A549 (cell line): ENCODE measurements at regions not wholly inside any gene's neighbourhood (a gene's known extent, or its start where the extent isn't known, plus 50 kb on each side); places are given as distances from the start of the nearest gene placed in this dataset.

Source experiments
- BHLHE40 ChIP-seq: IDR thresholded peaks from 2 replicates; pipeline ENCODE4 v1.6.1; 2012; ENCODE audit warnings: low read depth, low read length, inconsistent platforms
- CBX2 ChIP-seq: fragments of 200-600 bp; sonication (generic); IDR thresholded peaks from 2 replicates; pipeline ENCODE4 v1.6.1; 2016; ENCODE audit warnings: low read depth, mild to moderate bottlenecking, borderline replicate concordance
- CHD2 ChIP-seq: fragments of 150-350 bp; IDR thresholded peaks from 2 replicates; pipeline ENCODE4 v1.6.1; 2014; ENCODE audit warnings: low read length; ENCODE audit not compliant: partially characterized antibody
- EP300 ChIP-seq, 2 experiments: fragments of >200 bp; sonication (Bioruptor Twin); formaldehyde crosslinking; IDR thresholded peaks; 2 replicates in 1 of 2; 3 replicates in 1 of 2; pipeline ENCODE4 v1.6.1; 2016 to 2017
- ESRRA ChIP-seq: fragments of 150-350 bp; IDR thresholded peaks from 2 replicates; pipeline ENCODE4 v1.6.1; 2014; ENCODE audit warnings: mild to moderate bottlenecking, low read length, borderline replicate concordance
- MAFK ChIP-seq: fragments of 450-650 bp; IDR thresholded peaks from 2 replicates; pipeline ENCODE4 v1.6.1; 2014; ENCODE audit not compliant: partially characterized antibody
- MYC ChIP-seq: IDR thresholded peaks from 2 replicates; pipeline ENCODE4 v1.6.1; 2012; ENCODE audit warnings: mild to moderate bottlenecking, inconsistent platforms, low read length, improper control_type of control experiment, borderline replicate concordance
- POLR2A ChIP-seq: IDR thresholded peaks from 2 replicates; pipeline ENCODE4 v1.6.1; 2012; ENCODE audit warnings: mild to moderate bottlenecking, low read length
- RAD21 ChIP-seq, 2 experiments: fragments of >200 bp in 1 of 2; sonication (Bioruptor Twin) in 1 of 2; formaldehyde crosslinking in 1 of 2; IDR thresholded peaks in 1 of 2; conservative IDR thresholded peaks in 1 of 2; 2 replicates in 1 of 2; 3 replicates in 1 of 2; pipeline ENCODE4 v1.6.1; 2012 to 2018; ENCODE audit warnings: inconsistent platforms in 1 of 2
- SMC3 ChIP-seq: fragments of >200 bp; sonication (Bioruptor Twin); formaldehyde crosslinking; IDR thresholded peaks from 3 replicates; pipeline ENCODE4 v1.6.1; 2018; ENCODE audit warnings: inconsistent platforms
- SREBF2 ChIP-seq: fragments of 450-650 bp; IDR thresholded peaks from 2 replicates; pipeline ENCODE4 v1.6.1; 2014; ENCODE audit warnings: mild to moderate bottlenecking, moderate library complexity
- TF ChIP-seq, protein P1 (sequence below): fragments of >200 bp; sonication (Bioruptor Twin); formaldehyde crosslinking; IDR thresholded peaks from 3 replicates; pipeline ENCODE4 v1.5.1; 2016
- TF ChIP-seq, protein P2 (sequence below): IDR thresholded peaks from 2 replicates; pipeline ENCODE4 v1.6.1; 2012
- TF ChIP-seq, protein P3 (sequence below): fragments of 150-350 bp; IDR thresholded peaks from 2 replicates; pipeline ENCODE4 v1.6.1; 2014; ENCODE audit warnings: low read depth, mild to moderate bottlenecking, low read length

DNA sequence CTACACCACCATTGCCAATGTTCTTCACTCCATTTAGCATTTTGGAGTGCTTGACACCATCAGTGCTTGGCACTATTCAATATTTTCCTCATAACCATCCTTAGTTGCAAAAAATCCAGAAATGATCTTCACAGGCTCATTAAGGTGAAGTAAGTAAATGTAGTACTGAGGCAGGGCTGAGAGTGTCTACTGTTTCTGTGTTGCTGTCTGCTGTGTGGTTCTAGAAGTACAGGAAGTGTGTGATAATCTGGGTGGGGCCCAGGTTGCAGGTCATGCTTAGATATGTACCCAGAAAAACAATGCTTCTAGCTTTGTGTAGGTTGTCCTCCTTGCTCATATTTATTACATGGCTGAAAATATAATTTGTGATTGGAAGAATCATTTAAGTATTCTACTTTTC lies 411.8 kb upstream of the CCDC179 start:
- TF ChIP-seq, protein P1, sequence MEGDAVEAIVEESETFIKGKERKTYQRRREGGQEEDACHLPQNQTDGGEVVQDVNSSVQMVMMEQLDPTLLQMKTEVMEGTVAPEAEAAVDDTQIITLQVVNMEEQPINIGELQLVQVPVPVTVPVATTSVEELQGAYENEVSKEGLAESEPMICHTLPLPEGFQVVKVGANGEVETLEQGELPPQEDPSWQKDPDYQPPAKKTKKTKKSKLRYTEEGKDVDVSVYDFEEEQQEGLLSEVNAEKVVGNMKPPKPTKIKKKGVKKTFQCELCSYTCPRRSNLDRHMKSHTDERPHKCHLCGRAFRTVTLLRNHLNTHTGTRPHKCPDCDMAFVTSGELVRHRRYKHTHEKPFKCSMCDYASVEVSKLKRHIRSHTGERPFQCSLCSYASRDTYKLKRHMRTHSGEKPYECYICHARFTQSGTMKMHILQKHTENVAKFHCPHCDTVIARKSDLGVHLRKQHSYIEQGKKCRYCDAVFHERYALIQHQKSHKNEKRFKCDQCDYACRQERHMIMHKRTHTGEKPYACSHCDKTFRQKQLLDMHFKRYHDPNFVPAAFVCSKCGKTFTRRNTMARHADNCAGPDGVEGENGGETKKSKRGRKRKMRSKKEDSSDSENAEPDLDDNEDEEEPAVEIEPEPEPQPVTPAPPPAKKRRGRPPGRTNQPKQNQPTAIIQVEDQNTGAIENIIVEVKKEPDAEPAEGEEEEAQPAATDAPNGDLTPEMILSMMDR = no peak
- no peak for TF ChIP-seq MAFK
- no peak for TF ChIP-seq POLR2A
- no peak for TF ChIP-seq ESRRA
- no peak for TF ChIP-seq MYC
- TF ChIP-seq, protein P2, sequence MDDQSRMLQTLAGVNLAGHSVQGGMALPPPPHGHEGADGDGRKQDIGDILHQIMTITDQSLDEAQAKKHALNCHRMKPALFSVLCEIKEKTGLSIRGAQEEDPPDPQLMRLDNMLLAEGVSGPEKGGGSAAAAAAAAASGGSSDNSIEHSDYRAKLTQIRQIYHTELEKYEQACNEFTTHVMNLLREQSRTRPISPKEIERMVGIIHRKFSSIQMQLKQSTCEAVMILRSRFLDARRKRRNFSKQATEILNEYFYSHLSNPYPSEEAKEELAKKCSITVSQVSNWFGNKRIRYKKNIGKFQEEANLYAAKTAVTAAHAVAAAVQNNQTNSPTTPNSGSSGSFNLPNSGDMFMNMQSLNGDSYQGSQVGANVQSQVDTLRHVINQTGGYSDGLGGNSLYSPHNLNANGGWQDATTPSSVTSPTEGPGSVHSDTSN = no peak
- no peak for TF ChIP-seq CHD2
- no peak for TF ChIP-seq SMC3
- no peak for TF ChIP-seq EP300 (IDR thresholded peaks at IDR 0.05)
- TF ChIP-seq RAD21 (conservative IDR thresholded peaks at IDR 0.05 in 1 of 2, IDR thresholded peaks at IDR 0.05 in 1 of 2) = no peak
- TF ChIP-seq SREBF2 = no peak
- TF ChIP-seq BHLHE40 = no peak
- TF ChIP-seq CBX2 = no peak
- TF ChIP-seq, protein P3, sequence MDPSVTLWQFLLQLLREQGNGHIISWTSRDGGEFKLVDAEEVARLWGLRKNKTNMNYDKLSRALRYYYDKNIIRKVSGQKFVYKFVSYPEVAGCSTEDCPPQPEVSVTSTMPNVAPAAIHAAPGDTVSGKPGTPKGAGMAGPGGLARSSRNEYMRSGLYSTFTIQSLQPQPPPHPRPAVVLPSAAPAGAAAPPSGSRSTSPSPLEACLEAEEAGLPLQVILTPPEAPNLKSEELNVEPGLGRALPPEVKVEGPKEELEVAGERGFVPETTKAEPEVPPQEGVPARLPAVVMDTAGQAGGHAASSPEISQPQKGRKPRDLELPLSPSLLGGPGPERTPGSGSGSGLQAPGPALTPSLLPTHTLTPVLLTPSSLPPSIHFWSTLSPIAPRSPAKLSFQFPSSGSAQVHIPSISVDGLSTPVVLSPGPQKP = no peak
